Immature natural killer cell (primary cell): ENCODE measurements at regions not wholly inside any gene's neighbourhood (a gene's known extent, or its start where the extent isn't known, plus 50 kb on each side); places are given as distances from the start of the nearest gene placed in this dataset.

Source experiments
- DNase-seq, 3 donors: peaks; one replicate each; pipeline ENCODE4 v3.0.0; 2022; ENCODE audit warnings: mixed read lengths in 1 of 3
- H3K27ac Mint-ChIP-seq, 6 donors: one replicate each; pipeline ENCODE4 v1.8.0; 2020; ENCODE audit warnings: mixed read lengths in 6 of 6, mild to moderate bottlenecking in 5 of 6, inconsistent platforms in 4 of 6, moderate library complexity in 3 of 6
- H3K27me3 Mint-ChIP-seq, 3 donors: one replicate each; pipeline ENCODE4 v1.8.0; 2020 to 2021; ENCODE audit warnings: low read depth in 3 of 3, mild to moderate bottlenecking in 3 of 3, mixed read lengths in 3 of 3, moderate library complexity in 3 of 3, inconsistent platforms in 1 of 3
- H3K36me3 Mint-ChIP-seq, 3 donors: one replicate each; pipeline ENCODE4 v1.8.0; 2020; ENCODE audit warnings: mixed read lengths in 3 of 3, inconsistent platforms in 2 of 3, mild to moderate bottlenecking in 2 of 3
- H3K4me1 Mint-ChIP-seq, 2 donors: one replicate each; pipeline ENCODE4 v1.8.0; 2020; ENCODE audit warnings: inconsistent platforms in 2 of 2, mild to moderate bottlenecking in 2 of 2, mixed read lengths in 2 of 2, moderate library complexity in 1 of 2
- H3K4me3 Mint-ChIP-seq, 5 donors: one replicate each; pipeline ENCODE4 v1.8.0; 2020; ENCODE audit warnings: mild to moderate bottlenecking in 5 of 5, mixed read lengths in 5 of 5, inconsistent platforms in 3 of 5, moderate library complexity in 3 of 5
- H3K9me3 Mint-ChIP-seq, 6 donors: one replicate each; pipeline ENCODE4 v1.8.0; 2020; ENCODE audit warnings: mild to moderate bottlenecking in 6 of 6, mixed read lengths in 6 of 6, inconsistent platforms in 4 of 6, moderate library complexity in 3 of 6

DNA sequence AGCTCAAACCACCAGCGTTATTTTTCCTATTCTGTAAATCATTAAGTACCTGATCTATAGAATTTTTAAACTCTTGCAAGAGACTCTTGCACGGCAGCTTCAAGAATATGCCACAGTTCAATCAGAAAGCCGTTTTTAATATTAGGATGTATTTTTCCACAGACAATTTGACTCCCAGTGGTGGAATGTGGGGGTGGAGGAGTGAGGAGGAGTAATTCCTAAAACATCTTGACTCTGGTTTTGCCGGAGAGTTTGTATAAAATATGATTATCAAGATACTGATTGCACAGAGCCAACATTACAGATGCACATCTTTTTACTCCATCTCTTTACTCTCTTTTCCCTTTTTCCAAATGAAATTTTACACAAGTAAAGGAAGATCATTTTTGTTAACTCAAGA is 288.3 kb downstream of the ENC1 start:
- Mint-ChIP-seq H3K27ac (no peak overlapping the region), H3K9me3 (peaks cover 0 to 6% (median 1%) of the 10 kb centered on the region in 6 donors), H3K27me3 (peaks cover 2 to 31% (median 11%) of the 10 kb centered on the region in 3 donors), H3K4me1 (no peaks in the 10 kb centered on the region), H3K4me3 (no peak overlapping the region), H3K36me3 (no peaks in the 10 kb centered on the region)
- DNase-seq = no peak

DNA sequence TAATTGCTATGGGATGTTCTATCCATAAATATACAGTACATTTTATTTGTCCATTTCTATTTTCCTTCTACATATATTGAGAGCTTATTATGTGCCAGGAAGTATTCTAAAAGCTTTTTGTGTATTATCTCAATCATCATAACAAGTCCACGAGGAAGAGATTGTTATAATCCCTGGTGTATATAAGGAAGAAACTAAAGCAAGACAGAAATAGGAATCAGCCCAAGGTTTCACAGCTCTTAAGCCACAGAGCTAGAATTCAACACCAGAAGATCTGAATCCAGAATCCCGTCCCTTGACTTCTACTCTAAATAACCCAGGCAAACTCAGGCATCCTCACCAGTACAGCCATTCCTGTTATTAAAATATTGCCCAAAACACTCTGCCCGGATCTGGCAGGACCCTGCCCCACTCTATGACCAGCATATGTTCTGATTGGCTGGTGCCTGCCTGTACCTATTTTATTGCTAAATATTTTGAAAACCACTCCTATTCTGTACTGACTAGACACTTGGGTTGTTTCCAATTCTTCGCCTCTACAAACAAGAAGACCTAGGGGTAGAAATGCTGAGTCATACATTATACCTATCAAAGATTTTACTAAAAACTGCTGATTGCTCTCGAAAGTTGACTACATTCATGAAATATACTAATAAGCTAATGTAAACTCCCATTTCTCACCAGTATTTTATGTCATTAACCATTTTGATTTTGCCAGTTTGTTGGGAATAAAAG is 297.4 kb downstream of the ENC1 start:
- DNase-seq = no peak
- H3K4me3 Mint-ChIP-seq = no peak overlapping the region
- H3K27ac Mint-ChIP-seq = no peak overlapping the region
- H3K4me1 Mint-ChIP-seq = no peaks in the 10 kb centered on the region
- peaks cover 4 to 25% (median 10%) of the 10 kb centered on the region in 3 donors for H3K27me3 Mint-ChIP-seq
- no peaks in the 10 kb centered on the region for H3K36me3 Mint-ChIP-seq
- peaks cover 0 to 5% (median 1%) of the 10 kb centered on the region in 6 donors for H3K9me3 Mint-ChIP-seq

DNA sequence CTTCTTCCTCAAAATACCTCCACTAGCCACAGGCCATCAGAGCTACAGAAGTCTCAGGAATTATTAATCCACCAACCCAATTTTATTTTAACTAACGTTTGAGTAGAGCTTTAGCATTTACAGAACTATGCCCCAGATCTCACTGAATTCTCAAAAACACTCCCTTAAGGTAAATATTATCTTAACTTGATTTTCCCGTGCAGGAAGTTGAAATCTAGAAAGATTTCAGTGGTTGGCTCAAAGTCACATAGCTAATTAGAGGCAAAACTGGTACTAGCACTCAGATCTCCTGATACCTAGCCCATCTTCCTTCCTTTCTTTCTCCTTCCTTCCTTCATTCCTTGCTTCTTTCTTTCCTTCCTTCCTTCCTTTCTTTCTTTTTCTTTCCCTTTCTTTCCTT is 298.3 kb downstream of the ENC1 start:
- Mint-ChIP-seq H3K36me3 (no peaks in the 10 kb centered on the region), H3K27ac (no peak overlapping the region), H3K27me3 (peaks cover 5 to 26% (median 10%) of the 10 kb centered on the region in 3 donors), H3K4me1 (no peaks in the 10 kb centered on the region), H3K9me3 (peaks cover 0 to 2% (median 0%) of the 10 kb centered on the region in 6 donors), H3K4me3 (no peak overlapping the region)
- DNase-seq = no peak

DNA sequence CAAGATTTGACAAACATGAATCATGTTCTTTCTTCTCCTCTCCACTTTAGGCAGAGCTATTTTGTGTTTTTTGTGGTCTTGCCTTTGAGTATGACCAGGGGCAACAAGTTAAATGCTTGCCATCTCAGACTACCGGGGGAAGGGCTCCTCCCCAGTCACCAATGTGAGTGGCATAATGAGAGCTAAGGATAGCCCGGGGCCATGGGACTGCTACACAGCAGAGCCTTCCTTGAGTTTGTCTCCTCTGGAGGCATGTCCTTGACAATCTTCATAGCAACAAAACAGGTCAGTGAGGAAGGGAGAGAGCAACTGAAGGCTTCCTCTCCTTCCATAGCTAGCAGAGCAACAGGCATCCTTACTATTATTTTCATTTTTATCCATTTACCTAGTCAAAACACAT is 299.3 kb downstream of the ENC1 start:
- H3K4me3 Mint-ChIP-seq = no peak overlapping the region
- peaks cover 5 to 25% (median 10%) of the 10 kb centered on the region in 3 donors for H3K27me3 Mint-ChIP-seq
- H3K27ac Mint-ChIP-seq = no peak overlapping the region
- H3K9me3 Mint-ChIP-seq = peaks cover 0 to 2% (median 0%) of the 10 kb centered on the region in 6 donors
- DNase-seq = no peak
- no peaks in the 10 kb centered on the region for H3K36me3 Mint-ChIP-seq
- no peaks in the 10 kb centered on the region for H3K4me1 Mint-ChIP-seq

DNA sequence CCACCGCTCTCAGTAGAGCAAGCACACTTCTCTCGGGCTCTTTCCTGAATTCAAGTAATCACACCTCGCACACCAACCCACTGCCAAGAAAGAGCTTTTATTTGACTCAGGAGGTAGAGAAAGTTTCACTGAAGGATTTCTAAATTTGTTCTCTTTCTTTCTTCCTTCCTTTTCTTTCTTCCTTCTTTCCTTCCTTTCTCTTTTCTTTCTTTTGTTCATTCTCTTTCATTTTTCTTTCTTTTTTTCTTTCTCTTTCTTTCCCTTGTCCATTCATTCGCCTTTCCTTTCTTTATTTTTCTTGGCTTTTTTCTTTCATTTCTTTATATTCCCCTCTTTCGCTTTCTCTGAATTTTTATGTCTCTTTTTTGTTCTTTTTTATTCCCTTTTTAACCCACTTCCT is 300.1 kb downstream of the ENC1 start:
- Mint-ChIP-seq H3K4me3 (no peak overlapping the region), H3K4me1 (no peaks in the 10 kb centered on the region), H3K27ac (no peak overlapping the region), H3K9me3 (peaks cover 0 to 2% (median 0%) of the 10 kb centered on the region in 6 donors), H3K36me3 (no peaks in the 10 kb centered on the region), H3K27me3 (peaks cover 3 to 20% (median 10%) of the 10 kb centered on the region in 3 donors)
- no peak for DNase-seq

DNA sequence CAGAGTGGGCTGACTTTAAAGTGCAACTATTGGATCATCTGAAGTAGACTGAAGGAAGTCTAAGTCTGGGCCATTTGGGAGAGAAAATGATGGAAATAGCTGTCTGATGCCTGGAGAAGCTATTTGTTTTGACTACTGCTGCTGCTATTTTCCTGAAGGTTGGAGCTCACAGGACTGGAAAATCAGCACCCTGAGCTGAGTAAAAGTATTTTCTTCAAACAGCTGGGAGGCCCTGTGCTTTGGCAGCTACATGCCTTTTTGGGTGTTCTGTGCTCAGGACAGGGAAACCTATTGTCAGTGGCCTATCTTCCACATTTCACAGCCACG is 302.6 kb downstream of the ENC1 start:
- no peak for DNase-seq
- Mint-ChIP-seq H3K27me3 (peaks cover 3 to 18% (median 8%) of the 10 kb centered on the region in 3 donors), H3K4me1 (no peaks in the 10 kb centered on the region), H3K4me3 (no peak overlapping the region), H3K9me3 (no peaks in the 10 kb centered on the region), H3K36me3 (no peaks in the 10 kb centered on the region), H3K27ac (no peak overlapping the region)

DNA sequence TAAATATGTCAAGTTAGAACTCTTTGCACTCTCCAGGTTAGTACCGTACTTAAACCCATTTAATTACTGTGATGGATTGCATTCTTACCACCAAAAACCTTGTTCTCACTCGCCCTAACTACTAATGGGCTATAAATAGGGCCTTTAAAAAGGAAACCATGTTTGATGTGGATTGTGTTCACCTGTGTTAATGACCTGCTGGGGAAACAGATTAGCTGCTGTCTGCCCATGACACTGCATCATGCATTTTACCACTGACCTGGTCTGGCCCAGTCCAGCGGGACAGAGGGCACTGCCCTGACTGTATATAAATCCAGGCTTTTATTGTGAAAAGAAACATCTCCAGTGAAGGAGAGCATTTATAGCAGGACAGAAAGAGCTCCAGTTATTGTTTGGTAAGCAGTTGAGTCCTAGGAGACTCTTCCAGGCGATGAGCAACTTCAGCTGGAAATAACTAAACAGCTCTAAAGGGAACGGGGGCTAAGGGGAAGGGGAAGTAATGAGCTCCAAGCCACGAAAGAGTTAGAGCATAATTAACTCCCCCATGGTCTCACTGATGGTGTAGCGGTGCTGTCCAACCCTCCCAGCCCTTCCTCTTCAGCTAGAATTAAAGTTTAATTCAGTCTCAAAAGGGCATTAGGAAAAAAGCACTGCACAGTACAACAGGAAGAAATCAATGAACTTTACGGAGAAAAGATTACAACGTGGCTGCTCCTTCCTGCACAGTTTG is 303.1 kb downstream of the ENC1 start:
- H3K27me3 Mint-ChIP-seq = peaks cover 3 to 19% (median 4%) of the 10 kb centered on the region in 3 donors
- H3K9me3 Mint-ChIP-seq = no peaks in the 10 kb centered on the region
- no peak overlapping the region for H3K4me3 Mint-ChIP-seq
- no peaks in the 10 kb centered on the region for H3K36me3 Mint-ChIP-seq
- no peak overlapping the region for H3K27ac Mint-ChIP-seq
- H3K4me1 Mint-ChIP-seq = no peaks in the 10 kb centered on the region
- no peak for DNase-seq

DNA sequence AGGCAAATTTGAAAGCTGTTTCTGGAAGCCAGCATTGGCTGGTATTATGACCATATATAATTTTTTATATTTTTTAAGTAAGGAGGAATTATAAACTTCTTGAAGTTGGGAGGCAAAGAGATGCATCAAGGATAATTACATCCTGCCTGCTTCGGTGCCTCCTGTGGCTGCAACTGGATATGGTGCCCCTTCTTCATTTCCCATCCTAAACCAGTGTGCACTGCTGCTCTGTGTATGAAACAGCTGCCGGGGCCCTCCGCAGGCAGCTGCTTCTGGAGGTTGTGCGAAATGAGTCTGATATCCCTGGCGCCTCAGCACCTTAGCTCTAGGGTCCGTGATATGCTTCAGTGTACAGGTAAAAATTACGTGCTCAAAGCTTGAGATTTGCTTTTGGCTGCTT is 304.2 kb downstream of the ENC1 start:
- no peak for DNase-seq
- H3K9me3 Mint-ChIP-seq = no peaks in the 10 kb centered on the region
- no peak overlapping the region for H3K27ac Mint-ChIP-seq
- no peaks in the 10 kb centered on the region for H3K4me1 Mint-ChIP-seq
- H3K4me3 Mint-ChIP-seq = no peak overlapping the region
- peaks cover 3 to 22% (median 3%) of the 10 kb centered on the region in 3 donors for H3K27me3 Mint-ChIP-seq
- no peaks in the 10 kb centered on the region for H3K36me3 Mint-ChIP-seq

DNA sequence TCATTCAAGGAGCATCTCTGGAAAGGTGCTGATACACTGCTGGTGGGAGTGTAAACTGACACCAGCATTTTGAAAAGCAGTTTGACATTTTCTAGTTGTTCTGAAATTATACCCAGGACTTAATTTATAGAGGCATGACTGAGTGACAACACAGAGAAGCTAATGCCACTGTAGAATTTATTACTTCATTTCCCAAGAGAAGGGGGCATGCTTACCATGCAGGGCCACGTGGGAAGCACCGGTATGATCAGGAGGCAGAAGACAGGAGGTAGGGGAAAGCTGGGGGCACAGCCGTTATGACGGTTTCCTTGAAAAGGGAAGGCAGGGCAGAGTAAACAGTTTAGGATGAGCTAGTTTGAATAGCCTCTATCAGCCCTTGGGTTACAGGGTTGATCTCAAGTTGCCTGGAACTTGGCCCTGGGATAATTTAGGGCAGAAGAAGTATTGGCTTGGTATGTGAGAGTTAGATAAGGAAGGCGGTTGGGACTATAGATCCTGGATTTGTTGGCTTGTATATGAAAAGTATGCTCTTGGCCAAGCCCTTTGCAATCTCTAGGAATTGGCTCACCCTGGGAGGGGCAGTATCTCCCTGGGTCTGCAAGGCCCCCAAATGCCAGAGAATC is 305.7 kb downstream of the ENC1 start:
- Mint-ChIP-seq H3K4me1 (no peaks in the 10 kb centered on the region), H3K4me3 (no peak overlapping the region), H3K36me3 (no peaks in the 10 kb centered on the region), H3K27ac (no peak overlapping the region), H3K27me3 (peaks cover 3 to 18% (median 3%) of the 10 kb centered on the region in 3 donors), H3K9me3 (no peaks in the 10 kb centered on the region)
- no peak for DNase-seq

DNA sequence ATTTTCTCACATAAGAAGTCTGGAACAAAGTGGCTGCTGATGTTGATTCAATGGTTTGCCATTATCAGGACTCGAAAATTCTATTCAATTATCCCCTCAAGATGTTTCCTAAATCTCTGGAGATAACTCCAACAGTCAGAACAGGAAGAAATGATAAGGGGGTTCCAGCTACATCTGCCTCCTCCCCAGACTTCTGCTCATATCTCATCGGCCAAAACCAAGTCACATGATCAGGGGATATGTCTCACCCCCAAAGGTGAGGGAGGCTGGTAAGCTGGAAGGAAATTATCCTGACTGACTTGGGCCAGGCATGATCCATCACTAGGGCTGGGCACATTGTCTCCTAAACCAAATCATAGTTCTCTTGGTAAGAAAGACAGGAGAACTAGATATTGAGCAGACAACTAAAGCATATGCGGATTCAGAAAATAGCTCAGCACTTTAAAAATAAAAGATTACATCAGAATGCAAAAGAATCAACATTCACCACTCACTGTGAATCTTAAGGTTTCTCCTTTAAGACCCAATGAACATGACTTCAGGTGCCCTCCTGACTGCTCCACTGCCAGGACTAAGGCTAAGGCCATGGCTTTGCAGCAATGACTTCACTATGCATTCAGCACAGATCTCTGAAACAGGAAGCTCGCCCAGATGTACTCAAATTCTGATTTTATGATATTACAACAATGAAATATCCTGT is 306.3 kb downstream of the ENC1 start:
- Mint-ChIP-seq H3K27ac (no peak overlapping the region), H3K36me3 (no peaks in the 10 kb centered on the region), H3K9me3 (no peaks in the 10 kb centered on the region), H3K4me3 (no peak overlapping the region), H3K27me3 (peaks cover 0 to 18% (median 3%) of the 10 kb centered on the region in 3 donors), H3K4me1 (no peaks in the 10 kb centered on the region)
- DNase-seq = no peak

DNA sequence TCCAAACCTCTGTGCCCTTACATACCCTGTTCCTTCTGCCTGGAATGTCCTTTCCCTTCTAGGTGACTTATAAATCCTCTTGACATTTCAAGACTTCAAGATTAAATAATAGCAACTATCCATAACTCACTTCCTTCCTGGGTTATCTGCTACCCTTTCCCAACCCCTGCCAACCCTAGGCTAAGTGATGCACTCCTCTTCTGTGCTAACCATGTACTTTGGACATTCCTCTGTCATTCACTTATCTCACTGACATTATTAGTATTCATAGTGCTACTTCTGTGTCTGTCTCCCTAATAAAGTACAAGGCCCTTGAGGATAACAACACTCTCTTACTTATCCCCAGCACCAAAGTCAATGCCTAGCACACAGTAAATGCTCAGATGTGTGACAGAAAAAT is 307.1 kb downstream of the ENC1 start:
- H3K4me3 Mint-ChIP-seq = no peak overlapping the region
- no peaks in the 10 kb centered on the region for H3K4me1 Mint-ChIP-seq
- H3K36me3 Mint-ChIP-seq = no peaks in the 10 kb centered on the region
- no peak overlapping the region for H3K27ac Mint-ChIP-seq
- no peaks in the 10 kb centered on the region for H3K9me3 Mint-ChIP-seq
- no peak for DNase-seq
- peaks cover 0 to 18% (median 3%) of the 10 kb centered on the region in 3 donors for H3K27me3 Mint-ChIP-seq

DNA sequence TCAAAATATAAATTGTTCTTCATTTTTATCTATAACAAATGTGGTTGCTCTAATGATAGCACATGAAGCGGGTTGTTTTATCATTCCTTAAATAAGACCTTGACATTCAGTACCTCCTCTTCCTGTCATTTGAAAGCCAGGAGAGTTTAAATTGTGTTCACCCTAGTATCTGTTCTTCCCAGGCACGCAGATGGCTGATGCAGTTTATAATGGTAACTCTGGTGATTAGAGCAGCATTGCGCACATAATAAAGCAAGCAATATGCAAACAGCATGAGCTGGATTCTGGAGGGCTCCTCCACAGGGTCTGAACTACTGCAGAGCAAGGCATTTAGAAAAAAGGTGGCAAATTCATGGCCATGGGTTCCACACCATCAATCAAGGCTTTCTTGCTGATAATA is 307.8 kb downstream of the ENC1 start:
- Mint-ChIP-seq H3K4me1 (peaks cover 5% of the 10 kb centered on the region in 2 donors), H3K27ac (no peak overlapping the region), H3K4me3 (no peak overlapping the region), H3K27me3 (peaks cover 0 to 24% (median 2%) of the 10 kb centered on the region in 3 donors), H3K9me3 (no peaks in the 10 kb centered on the region), H3K36me3 (no peaks in the 10 kb centered on the region)
- no peak for DNase-seq

DNA sequence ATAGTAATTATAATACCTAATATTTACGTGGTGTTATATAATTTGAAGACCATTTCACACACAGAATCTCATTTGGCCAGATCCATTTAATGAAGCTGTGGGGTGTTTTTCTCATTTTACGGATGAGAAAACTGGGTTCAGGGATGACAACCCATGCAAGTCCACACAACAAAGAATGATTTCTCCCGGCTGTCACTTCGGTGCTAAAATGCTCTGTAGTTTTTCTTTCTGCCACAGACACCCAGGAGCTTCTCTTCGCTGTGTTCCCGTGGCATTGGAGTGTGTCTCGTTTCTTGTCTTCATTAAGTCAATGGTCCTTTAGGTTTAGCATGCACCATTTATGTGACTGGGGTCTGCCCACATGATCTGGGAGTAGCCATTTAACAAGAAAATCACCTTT is 308.5 kb downstream of the ENC1 start:
- Mint-ChIP-seq H3K4me3 (no peak overlapping the region), H3K9me3 (no peaks in the 10 kb centered on the region), H3K27ac (no peak overlapping the region), H3K4me1 (peaks cover 12% of the 10 kb centered on the region in 2 donors), H3K36me3 (no peaks in the 10 kb centered on the region), H3K27me3 (peaks cover under 1 to 25% (median 1%) of the 10 kb centered on the region in 3 donors)
- no peak for DNase-seq

DNA sequence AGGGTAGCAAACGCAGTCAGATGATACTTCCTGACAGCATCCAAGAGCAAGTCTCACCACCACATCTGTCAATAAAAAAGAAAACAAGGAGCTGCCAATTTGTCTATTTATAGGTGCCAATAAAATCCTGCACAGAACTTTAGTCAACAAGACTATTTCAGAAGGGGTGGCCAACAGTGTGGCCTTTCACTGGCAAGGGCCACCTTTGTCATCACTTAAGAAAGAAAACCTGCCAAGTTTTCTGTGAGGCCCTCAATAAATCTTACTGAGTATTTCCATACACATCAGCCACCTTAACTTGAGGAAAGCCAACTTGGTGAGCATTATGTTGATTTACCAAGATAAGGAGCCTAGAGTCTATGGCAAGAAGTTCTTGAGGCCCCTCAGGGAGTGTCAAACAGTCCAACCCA is 312.3 kb downstream of the ENC1 start:
- no peaks in the 10 kb centered on the region for H3K36me3 Mint-ChIP-seq
- H3K4me3 Mint-ChIP-seq = no peak overlapping the region
- H3K27me3 Mint-ChIP-seq = peaks cover 2 to 30% (median 5%) of the 10 kb centered on the region in 3 donors
- H3K9me3 Mint-ChIP-seq = no peaks in the 10 kb centered on the region
- DNase-seq = no peak
- no peak overlapping the region for H3K27ac Mint-ChIP-seq
- peaks cover 28% of the 10 kb centered on the region in 2 donors for H3K4me1 Mint-ChIP-seq
